PFSK-1 (cell line): ENCODE measurements at regions not wholly inside any gene's neighbourhood (a gene's known extent, or its start where the extent isn't known, plus 50 kb on each side); places are given as distances from the start of the nearest gene placed in this dataset.

Source experiments
- POLR2AphosphoS5 ChIP-seq: IDR thresholded peaks from 2 replicates; pipeline ENCODE4 v1.6.1; 2012; ENCODE audit warnings: low read depth, mild to moderate bottlenecking, control low read depth, low read length, moderate library complexity
- SIN3A ChIP-seq: IDR thresholded peaks from 2 replicates; pipeline ENCODE4 v1.6.1; 2012; ENCODE audit warnings: mild to moderate bottlenecking, low read length, moderate library complexity, borderline replicate concordance; ENCODE audit not compliant: insufficient read depth
- TAF1 ChIP-seq: IDR thresholded peaks from 2 replicates; pipeline ENCODE4 v1.6.1; 2012; ENCODE audit warnings: low read length, control low read depth, borderline replicate concordance; ENCODE audit not compliant: insufficient read depth

GRCh38 chr3:78421247-78421966 is 1346.4 kb downstream of the ROBO1 start:
- TF ChIP-seq POLR2AphosphoS5 (no peak), SIN3A (no peak), TAF1 (no peak)
